Peyer's patch (tissue), 4 donors: ENCODE measurements at regions not wholly inside any gene's neighbourhood (a gene's known extent, or its start where the extent isn't known, plus 50 kb on each side); places are given as distances from the start of the nearest gene placed in this dataset.

Experiments used
- DNase-seq, 3 donors: peaks; one replicate each; pipeline ENCODE4 v3.0.0-alpha.2; 2017 to 2019
- H3K27ac ChIP-seq, 4 donors: fragments of 200-600 bp; sonication (generic); one replicate each; pipeline ENCODE4 v1.5.1; 2016 to 2019
- H3K27me3 ChIP-seq, 2 donors: fragments of 200-600 bp; sonication (generic); one replicate each; pipeline ENCODE4 v1.5.1; 2019
- H3K36me3 ChIP-seq, 3 donors: fragments of 200-600 bp; sonication (generic); one replicate each; pipeline ENCODE4 v1.5.1; 2016 to 2019
- H3K4me1 ChIP-seq, 4 donors: fragments of 200-600 bp; sonication (generic); one replicate each; pipeline ENCODE4 v1.5.1; 2016 to 2019
- H3K4me3 ChIP-seq, 4 donors: fragments of 200-600 bp; sonication (generic); 1 replicate in 3 of 4; 2 replicates in 1 of 4; pipeline ENCODE4 v1.5.1; 2016 to 2019; ENCODE audit warnings: mild to moderate bottlenecking in 1 of 4
- H3K9me3 ChIP-seq, 4 donors: fragments of 200-600 bp; sonication (generic); one replicate each; pipeline ENCODE4 v1.5.1; 2016 to 2019; ENCODE audit warnings: mild to moderate bottlenecking in 1 of 4
- CTCF ChIP-seq, 6 experiments: fragments of 450-650 bp in 4 of 6; fragments of 200-600 bp in 2 of 6; sonication (generic) in 1 of 6; IDR thresholded peaks; one replicate each; pipeline ENCODE4 v1.5.1; 2017 to 2019; ENCODE audit warnings: antibody characterized with exemption in 6 of 6, mild to moderate bottlenecking in 3 of 6, moderate library complexity in 1 of 6
- POLR2A ChIP-seq, 2 donors: fragments of 450-650 bp; IDR thresholded peaks; one replicate each; pipeline ENCODE4 v1.5.1; 2017; ENCODE audit warnings: antibody characterized with exemption in 2 of 2, mild to moderate bottlenecking in 2 of 2, moderate library complexity in 2 of 2

- H3K36me3 ChIP-seq: no peaks in the 10 kb centered on the region
- no peak overlapping the region for H3K4me3 ChIP-seq
- TF ChIP-seq POLR2A (IDR thresholded peaks at IDR 0.05) (no peak), CTCF (IDR thresholded peaks at IDR 0.05) (no peak)
- H3K27ac ChIP-seq: no peak overlapping the region
- no peak for DNase-seq
- no peaks in the 10 kb centered on the region for H3K27me3 ChIP-seq
- H3K4me1 ChIP-seq: no peaks in the 10 kb centered on the region
- no peaks in the 10 kb centered on the region for H3K9me3 ChIP-seq
Measured at GRCh38 chr4:58138786-58139668, 1028.8 kb upstream of the IGFBP7 start.

GRCh38 chr4:58136604-58137003, 1026.4 kb upstream of the IGFBP7 start:
- Histone ChIP-seq H3K4me1 (no peaks in the 10 kb centered on the region), H3K9me3 (no peaks in the 10 kb centered on the region), H3K4me3 (no peak overlapping the region), H3K36me3 (no peaks in the 10 kb centered on the region), H3K27me3 (no peaks in the 10 kb centered on the region), H3K27ac (no peak overlapping the region)
- DNase-seq: no peak
- TF ChIP-seq CTCF (IDR thresholded peaks at IDR 0.05): no peak
- TF ChIP-seq POLR2A (IDR thresholded peaks at IDR 0.05): no peak

- no peak for TF ChIP-seq POLR2A (IDR thresholded peaks at IDR 0.05)
- no peak for TF ChIP-seq CTCF (IDR thresholded peaks at IDR 0.05)
- H3K4me3 ChIP-seq: no peak overlapping the region
- no peaks in the 10 kb centered on the region for H3K27me3 ChIP-seq
- H3K4me1 ChIP-seq: no peaks in the 10 kb centered on the region
- no peaks in the 10 kb centered on the region for H3K9me3 ChIP-seq
- H3K36me3 ChIP-seq: no peaks in the 10 kb centered on the region
- DNase-seq: no peak
- no peak overlapping the region for H3K27ac ChIP-seq
Measured at GRCh38 chr4:58127680-58128079, 1017.5 kb upstream of the IGFBP7 start.

- Histone ChIP-seq H3K36me3 (no peaks in the 10 kb centered on the region), H3K27me3 (no peaks in the 10 kb centered on the region), H3K27ac (no peak overlapping the region), H3K4me1 (no peaks in the 10 kb centered on the region), H3K9me3 (no peaks in the 10 kb centered on the region), H3K4me3 (no peak overlapping the region)
- TF ChIP-seq POLR2A (IDR thresholded peaks at IDR 0.05) (no peak), CTCF (IDR thresholded peaks at IDR 0.05) (no peak)
- DNase-seq: no peak
Measured at GRCh38 chr4:58119298-58119697, 1009.1 kb upstream of the IGFBP7 start.

GRCh38 chr4:58113126-58113525, 1002.9 kb upstream of the IGFBP7 start:
- TF ChIP-seq POLR2A (IDR thresholded peaks at IDR 0.05) (no peak), CTCF (IDR thresholded peaks at IDR 0.05) (no peak)
- no peak overlapping the region for H3K27ac ChIP-seq
- no peaks in the 10 kb centered on the region for H3K9me3 ChIP-seq
- no peaks in the 10 kb centered on the region for H3K4me1 ChIP-seq
- no peak for DNase-seq
- H3K4me3 ChIP-seq: no peak overlapping the region
- H3K27me3 ChIP-seq: no peaks in the 10 kb centered on the region
- no peaks in the 10 kb centered on the region for H3K36me3 ChIP-seq
